Epidermal melanocyte (primary cell): ENCODE measurements at regions not wholly inside any gene's neighbourhood (a gene's known extent, or its start where the extent isn't known, plus 50 kb on each side); places are given as distances from the start of the nearest gene placed in this dataset.

Source experiments
- DNase-seq: peaks from one replicate; pipeline ENCODE4 v3.0.0; 2011; ENCODE audit warnings: low spot score; ENCODE audit not compliant: insufficient read length

GRCh38 chr15:91716536-91716935 lies 137.0 kb upstream of the SLCO3A1 start:
- no peak for DNase-seq

DNA sequence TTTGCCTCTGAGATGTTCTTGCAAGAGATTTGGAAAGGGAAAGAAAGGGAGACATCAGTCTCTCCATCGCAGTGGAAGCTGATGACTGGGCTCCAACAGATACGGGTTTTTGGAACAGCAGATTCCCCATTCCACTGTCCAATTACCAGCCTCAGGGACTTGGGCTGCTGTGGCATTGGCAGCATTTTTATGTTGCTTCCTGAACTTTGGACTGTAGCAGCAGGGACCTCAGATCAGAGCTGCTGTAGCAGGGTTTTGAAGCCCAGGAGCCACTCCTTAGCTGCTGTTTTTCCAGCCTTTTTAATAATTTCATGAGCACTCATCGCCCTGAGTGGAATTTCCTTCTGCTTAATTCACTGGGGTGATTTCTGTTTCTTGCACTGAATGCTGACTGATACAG lies 135.7 kb upstream of the SLCO3A1 start:
- no peak for DNase-seq

DNA sequence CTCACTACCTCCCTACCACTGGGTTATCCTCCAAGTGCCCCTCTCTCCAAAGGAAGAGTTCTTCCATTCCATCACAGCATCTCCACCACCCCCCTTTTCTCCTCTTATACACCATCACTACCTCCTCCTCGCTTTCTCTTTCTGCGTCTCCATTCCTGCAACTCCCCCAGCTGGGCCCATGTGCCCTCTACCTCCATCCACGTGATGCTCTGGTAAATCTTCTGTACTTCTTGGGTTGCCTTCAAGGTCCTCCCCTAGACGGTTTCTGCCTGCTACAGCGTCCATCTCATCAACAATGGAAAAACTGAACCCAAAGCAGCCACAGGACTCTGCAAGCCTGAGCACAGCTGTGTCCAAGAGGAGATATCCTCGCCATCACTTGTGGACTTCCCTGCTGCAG lies 129.5 kb upstream of the SLCO3A1 start:
- no peak for DNase-seq

DNA sequence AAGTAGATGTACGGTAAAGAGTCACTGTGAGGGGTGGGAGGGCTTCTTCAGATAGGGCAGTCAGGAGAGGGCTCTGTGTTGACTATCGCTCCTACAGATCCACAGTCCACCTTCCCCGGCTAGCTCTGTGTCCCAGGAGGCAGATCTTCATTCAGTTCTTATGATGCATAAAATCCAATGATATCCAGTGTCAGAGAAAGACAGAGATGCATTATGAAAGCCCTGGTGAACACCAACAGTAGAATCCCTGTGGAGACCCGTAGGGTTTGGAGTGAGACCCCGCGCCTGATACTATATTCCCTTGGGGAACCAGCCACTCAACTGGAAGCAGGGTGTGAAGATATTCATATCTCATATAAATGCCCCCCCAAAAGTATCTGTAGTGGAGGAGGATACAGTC lies 119.8 kb upstream of the SLCO3A1 start:
- DNase-seq, result no peak

- DNase-seq, result no peak
These were observed 116.2 kb upstream of the SLCO3A1 start for GRCh38 chr15:91737151-91737818.

DNA sequence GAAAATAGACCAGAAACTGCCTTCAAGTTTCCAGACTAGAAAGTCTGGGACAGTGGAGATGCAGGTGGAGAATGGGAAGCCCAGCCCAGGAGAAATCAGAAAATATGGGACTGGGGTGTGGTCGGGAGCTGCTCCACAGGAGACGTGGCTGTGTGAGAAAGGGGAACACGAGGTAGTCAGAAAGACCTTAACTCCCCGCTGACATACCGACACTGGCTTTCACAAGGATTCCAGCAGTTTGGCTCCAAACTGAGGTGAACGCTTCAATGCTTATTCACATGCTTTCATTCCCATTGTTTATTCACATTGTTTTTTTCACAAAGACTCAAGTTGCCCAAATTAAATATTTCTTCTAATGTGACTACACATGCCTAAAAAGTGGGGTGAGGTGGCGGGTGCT lies 111.5 kb upstream of the SLCO3A1 start:
- DNase-seq, result no peak

DNA sequence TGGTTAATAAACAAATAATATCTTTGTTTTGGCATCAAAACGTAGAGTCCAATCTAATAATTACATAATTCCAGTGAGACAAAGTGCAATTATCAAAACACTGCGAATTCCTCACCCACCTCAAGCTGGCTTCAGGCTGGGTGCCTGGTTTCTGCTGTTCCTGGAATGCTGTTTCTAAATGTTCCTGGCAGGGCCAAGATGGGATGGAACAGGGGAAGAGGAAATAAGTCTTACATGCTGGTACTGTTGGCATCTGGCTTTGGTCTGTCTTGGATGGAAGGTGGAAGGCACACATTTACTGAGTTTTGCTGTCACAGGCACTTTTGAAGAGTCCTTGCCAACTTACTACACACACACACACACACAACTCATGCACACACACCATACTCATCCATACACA lies 101.9 kb upstream of the SLCO3A1 start:
- DNase-seq, result no peak

- no peak for DNase-seq
These were observed 101.3 kb upstream of the SLCO3A1 start for GRCh38 chr15:91752081-91752785.

- DNase-seq, result no peak
These were observed 93.9 kb upstream of the SLCO3A1 start for GRCh38 chr15:91759560-91759959.

DNA sequence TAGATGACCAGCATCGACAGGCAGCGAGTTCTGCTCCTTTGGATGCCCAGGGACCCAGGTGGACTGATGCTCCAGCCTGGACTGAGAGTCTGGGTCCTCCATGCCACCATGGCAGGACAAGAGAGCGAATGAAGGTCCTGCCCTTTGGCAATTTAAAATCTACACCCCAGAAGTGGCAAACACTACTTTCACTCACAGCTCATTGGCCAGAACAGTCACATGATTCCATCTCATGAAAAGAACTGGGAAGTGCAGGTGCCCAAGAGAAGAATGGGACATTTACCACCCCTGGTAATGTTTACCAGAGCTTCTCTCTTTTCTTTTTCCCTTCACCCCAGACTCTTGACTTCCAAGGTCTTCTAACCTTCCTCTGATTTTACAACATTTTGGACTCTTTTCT lies 87.8 kb upstream of the SLCO3A1 start:
- DNase-seq, result no peak

DNA sequence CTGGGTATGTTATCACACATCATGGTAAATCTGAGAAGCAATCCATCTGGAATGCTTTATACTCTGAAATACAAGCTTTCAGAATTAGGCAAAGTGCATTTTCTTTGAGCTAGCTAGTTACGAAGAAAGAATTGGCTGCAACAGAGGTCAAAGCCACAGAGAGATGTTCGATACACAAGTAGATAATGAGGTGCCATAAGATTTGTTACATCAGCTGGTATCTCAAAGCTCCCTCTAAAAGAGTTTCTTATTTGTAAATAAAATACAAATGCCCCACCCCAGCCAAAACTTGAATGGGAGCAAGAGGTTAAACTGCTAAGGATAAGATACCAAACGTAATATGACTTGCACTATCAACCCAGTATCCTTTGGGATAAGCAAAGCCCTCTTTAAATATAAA lies 84.0 kb upstream of the SLCO3A1 start:
- no peak for DNase-seq

DNA sequence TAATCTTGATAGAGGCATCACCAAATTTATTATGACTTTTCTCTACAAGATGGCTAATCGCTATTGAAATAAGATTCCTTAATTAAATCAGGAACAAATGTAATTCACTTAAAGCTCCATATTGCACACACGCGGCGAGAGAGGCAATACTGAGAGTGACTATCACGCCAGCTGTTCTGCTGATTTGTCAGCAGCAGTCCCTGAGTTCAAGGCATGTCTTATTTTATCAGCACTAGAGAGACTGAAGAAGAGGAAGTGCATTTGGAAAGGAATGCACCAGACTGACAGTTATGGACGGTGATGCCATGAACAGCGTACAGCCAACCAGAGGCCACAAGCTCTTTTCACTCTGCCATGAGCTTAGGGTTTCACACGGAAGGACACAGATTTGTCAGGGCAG lies 83.6 kb upstream of the SLCO3A1 start:
- no peak for DNase-seq

- DNase-seq, result no peak
These were observed 77.4 kb upstream of the SLCO3A1 start for GRCh38 chr15:91776104-91776503.

DNA sequence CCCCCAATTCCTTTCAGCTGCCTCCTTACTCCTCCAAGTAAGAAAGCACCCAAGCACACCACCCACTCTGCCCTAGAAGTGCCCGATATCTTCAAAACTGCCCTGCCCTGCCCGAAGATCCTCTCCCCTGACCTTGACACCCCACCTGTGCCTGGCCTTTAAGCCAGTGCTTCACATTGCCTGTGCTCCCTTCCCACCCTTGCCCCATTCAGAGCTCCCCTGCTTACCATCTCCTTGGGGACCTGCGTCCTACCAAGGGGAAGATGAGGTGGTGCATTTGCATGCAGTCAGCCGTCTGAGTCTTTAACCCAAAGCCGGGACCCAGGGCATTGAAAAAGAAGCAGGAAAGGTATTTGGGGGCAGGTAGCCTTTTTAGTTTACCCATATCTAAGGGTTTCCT lies 73.5 kb upstream of the SLCO3A1 start:
- no peak for DNase-seq

DNA sequence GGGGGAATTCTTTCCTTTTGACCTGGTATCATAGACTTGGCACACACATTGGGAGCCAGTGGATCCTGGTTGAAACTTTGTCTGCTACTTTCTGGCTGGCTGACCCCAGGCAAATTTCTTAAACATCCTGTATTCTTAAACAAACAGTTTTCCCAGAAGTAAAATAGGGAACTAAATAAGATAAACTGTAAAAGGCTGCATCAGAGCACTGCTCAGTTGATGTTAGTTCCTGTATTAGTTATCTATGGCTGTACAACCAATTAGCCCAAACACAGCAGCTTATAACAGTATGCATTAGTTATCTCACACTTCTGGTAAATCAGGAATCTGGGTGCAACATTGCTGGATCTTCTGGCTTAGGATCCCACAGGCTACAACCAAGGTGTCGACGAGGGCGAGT lies 73.1 kb upstream of the SLCO3A1 start:
- DNase-seq, result no peak

DNA sequence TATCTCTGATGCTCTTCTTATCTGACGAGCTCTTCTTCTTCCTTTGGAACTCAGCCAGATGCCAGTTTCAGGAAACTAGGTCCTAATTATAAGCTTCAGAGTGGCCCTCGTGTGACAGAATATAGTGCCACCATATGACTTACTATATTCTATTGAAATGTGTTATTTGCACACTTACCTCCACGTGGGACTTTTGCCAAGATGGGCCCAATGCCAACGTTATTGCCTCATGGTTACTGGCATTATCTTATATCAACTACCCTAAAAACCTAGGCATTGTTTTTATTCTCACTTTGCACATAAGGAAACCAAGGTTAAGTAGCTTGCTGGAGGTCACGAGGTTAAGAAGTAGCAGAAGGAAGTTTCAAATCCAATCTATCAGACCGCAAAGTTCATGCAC lies 71.3 kb upstream of the SLCO3A1 start:
- no peak for DNase-seq

- no peak for DNase-seq
These were observed 70.5 kb upstream of the SLCO3A1 start for GRCh38 chr15:91783008-91783407.

GRCh38 chr15:91783451-91783850 lies 70.1 kb upstream of the SLCO3A1 start:
- DNase-seq, result no peak

DNA sequence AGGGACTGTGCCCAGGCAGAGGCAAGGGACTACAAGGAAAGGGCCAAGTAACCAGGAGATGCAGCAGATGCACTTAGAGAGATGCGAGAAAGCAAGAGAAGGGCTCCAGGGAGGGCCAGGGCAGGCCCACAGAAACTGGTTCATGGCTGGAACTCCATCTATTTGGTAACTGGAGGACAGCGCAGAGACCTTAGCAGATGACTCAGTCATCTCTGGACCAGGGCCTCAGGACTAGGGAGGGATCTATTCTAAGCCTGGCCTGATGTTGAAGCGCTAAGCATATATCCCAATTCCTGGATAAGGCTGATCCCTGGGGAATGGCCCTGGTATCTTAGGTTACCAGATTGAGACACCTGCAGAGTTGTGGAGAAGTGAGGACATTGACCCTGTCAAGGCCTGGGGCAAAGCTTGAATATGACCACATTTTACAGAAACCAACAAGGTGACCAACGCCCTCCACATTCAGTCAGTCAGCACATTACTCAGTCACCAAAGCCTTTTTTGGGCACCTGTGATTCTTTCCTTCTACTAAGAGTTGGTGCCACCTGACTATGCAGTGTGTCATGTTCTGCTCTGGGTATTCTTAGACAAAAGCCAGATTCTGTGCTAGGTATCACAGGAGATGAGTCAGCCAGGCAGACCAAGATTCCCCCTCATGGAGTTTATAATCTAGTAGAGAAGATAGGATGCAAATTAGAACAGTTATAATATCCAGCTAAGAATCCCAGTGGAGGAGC lies 68.4 kb upstream of the SLCO3A1 start:
- DNase-seq, result no peak

- no peak for DNase-seq
These were observed 66.3 kb upstream of the SLCO3A1 start for GRCh38 chr15:91787198-91787597.

- DNase-seq, result no peak
These were observed 64.4 kb upstream of the SLCO3A1 start for GRCh38 chr15:91789136-91789535.

GRCh38 chr15:91790836-91791235 lies 62.7 kb upstream of the SLCO3A1 start:
- DNase-seq, result no peak

DNA sequence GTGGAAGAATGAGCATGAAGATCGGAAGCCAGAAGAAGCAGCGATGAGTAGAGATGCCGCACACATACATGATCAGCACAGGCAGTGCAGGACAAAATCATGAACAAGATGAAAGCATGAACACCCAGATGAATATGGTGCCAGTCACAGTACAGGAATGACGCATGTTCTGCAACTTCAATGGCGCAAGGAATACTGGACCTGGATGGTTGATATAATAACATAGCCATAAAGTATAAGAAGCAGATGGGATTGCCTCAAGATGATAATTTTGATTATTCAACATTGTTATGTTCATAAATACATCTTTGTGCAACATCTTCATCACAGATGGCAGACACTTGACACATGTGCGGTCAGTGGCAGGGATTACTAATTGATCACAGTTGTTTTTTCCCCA lies 59.7 kb upstream of the SLCO3A1 start:
- no peak for DNase-seq
